Activated T-cell treated with anti-CD3 and anti-CD28 coated beads for 1 hour (primary cell): ENCODE measurements at regions not wholly inside any gene's neighbourhood (a gene's known extent, or its start where the extent isn't known, plus 50 kb on each side); places are given as distances from the start of the nearest gene placed in this dataset.
"Not testable (repeated sequence)": the region's sequence is repeated elsewhere in the genome, so short reads cannot be mapped to it uniquely, and the experiment has no call there.

Experiments used
- DNase-seq: peaks from one replicate; pipeline ENCODE4 v3.0.0-alpha.2; 2020; ENCODE audit warnings: low read depth

GRCh38 chr3:194045289-194045688 is 90.7 kb upstream of the HES1 start:
- no peak for DNase-seq

- DNase-seq, result no peak
These were observed 90.0 kb upstream of the HES1 start for GRCh38 chr3:194045919-194046318.

- DNase-seq, result no peak
These were observed 89.4 kb upstream of the HES1 start for GRCh38 chr3:194046531-194046930.

GRCh38 chr3:194046995-194047645 is 88.8 kb upstream of the HES1 start:
- no peak for DNase-seq

- DNase-seq, result no peak
These were observed 86.6 kb upstream of the HES1 start for GRCh38 chr3:194049394-194049793.

GRCh38 chr3:194050782-194051320 is 85.1 kb upstream of the HES1 start:
- no peak for DNase-seq

- DNase-seq, result no peak
These were observed 84.4 kb upstream of the HES1 start for GRCh38 chr3:194051366-194052149.

GRCh38 chr3:194053136-194053535 is 82.8 kb upstream of the HES1 start:
- no peak for DNase-seq

GRCh38 chr3:194054016-194054415 is 81.9 kb upstream of the HES1 start:
- DNase-seq, result no peak

- DNase-seq, result no peak
These were observed 81.4 kb upstream of the HES1 start for GRCh38 chr3:194054540-194054939.

- no peak for DNase-seq
These were observed 81.0 kb upstream of the HES1 start for GRCh38 chr3:194054961-194055360.

GRCh38 chr3:194056323-194056722 is 79.6 kb upstream of the HES1 start:
- not testable (repeated sequence) for DNase-seq

- no peak for DNase-seq
These were observed 79.1 kb upstream of the HES1 start for GRCh38 chr3:194056731-194057415.

- no peak for DNase-seq
These were observed 78.3 kb upstream of the HES1 start for GRCh38 chr3:194057570-194058188.

GRCh38 chr3:194058189-194058571 is 77.8 kb upstream of the HES1 start:
- DNase-seq, result no peak

- DNase-seq, result no peak
These were observed 77.2 kb upstream of the HES1 start for GRCh38 chr3:194058753-194059152.

- no peak for DNase-seq
These were observed 74.4 kb upstream of the HES1 start for GRCh38 chr3:194061421-194062030.

GRCh38 chr3:194062830-194063229 is 73.1 kb upstream of the HES1 start:
- DNase-seq, result no peak

GRCh38 chr3:194064380-194065332 is 71.3 kb upstream of the HES1 start:
- no peak for DNase-seq

- not testable (repeated sequence) for DNase-seq
These were observed 68.6 kb upstream of the HES1 start for GRCh38 chr3:194067327-194067726.

- DNase-seq, result no peak
These were observed 68.0 kb upstream of the HES1 start for GRCh38 chr3:194067949-194068362.
